Parathyroid adenoma (tissue), 2 donors: ENCODE measurements at regions not wholly inside any gene's neighbourhood (a gene's known extent, or its start where the extent isn't known, plus 50 kb on each side); places are given as distances from the start of the nearest gene placed in this dataset.

Experiments
- H2AFZ ChIP-seq: fragments of 300-600 bp; sonication (generic); one replicate; pipeline ENCODE4 v1.7.0; 2017; ENCODE audit warnings: antibody characterized with exemption, mild to moderate bottlenecking
- H3K27ac ChIP-seq: fragments of 300-600 bp; sonication (generic); one replicate; pipeline ENCODE4 v1.7.0; 2017
- H3K27me3 ChIP-seq: fragments of 300-600 bp; sonication (generic); one replicate; pipeline ENCODE4 v1.7.0; 2017; ENCODE audit warnings: low read length; ENCODE audit not compliant: control insufficient read depth, insufficient read depth
- H3K36me3 ChIP-seq: fragments of 300-600 bp; sonication (generic); one replicate; pipeline ENCODE4 v1.7.0; 2017; ENCODE audit warnings: low read length; ENCODE audit not compliant: control insufficient read depth, insufficient read depth
- H3K4me1 ChIP-seq: fragments of 300-600 bp; sonication (generic); one replicate; pipeline ENCODE4 v1.7.0; 2017; ENCODE audit warnings: control low read depth
- H3K4me2 ChIP-seq: fragments of 300-600 bp; sonication (generic); one replicate; pipeline ENCODE4 v1.7.0; 2017; ENCODE audit warnings: low read length
- H3K4me3 ChIP-seq: fragments of 300-600 bp; sonication (generic); one replicate; pipeline ENCODE4 v1.7.0; 2017; ENCODE audit warnings: low read depth, low read length
- H3K79me2 ChIP-seq: fragments of 300-600 bp; sonication (generic); one replicate; pipeline ENCODE4 v1.7.0; 2017; ENCODE audit warnings: control low read depth
- H3K9ac ChIP-seq: fragments of 300-600 bp; sonication (generic); one replicate; pipeline ENCODE4 v1.7.0; 2017; ENCODE audit warnings: mild to moderate bottlenecking
- H3K9me3 ChIP-seq: fragments of 300-600 bp; sonication (generic); one replicate; pipeline ENCODE4 v1.7.0; 2017; ENCODE audit warnings: low read length; ENCODE audit not compliant: control insufficient read depth
- TF ChIP-seq, protein P1 (sequence below): fragments of 300-600 bp; sonication (generic); IDR thresholded peaks from one replicate; pipeline ENCODE4 v1.7.0; 2017; ENCODE audit warnings: antibody characterized with exemption, mild to moderate bottlenecking
- donor health status: primary hyperparathyroidism.

DNA sequence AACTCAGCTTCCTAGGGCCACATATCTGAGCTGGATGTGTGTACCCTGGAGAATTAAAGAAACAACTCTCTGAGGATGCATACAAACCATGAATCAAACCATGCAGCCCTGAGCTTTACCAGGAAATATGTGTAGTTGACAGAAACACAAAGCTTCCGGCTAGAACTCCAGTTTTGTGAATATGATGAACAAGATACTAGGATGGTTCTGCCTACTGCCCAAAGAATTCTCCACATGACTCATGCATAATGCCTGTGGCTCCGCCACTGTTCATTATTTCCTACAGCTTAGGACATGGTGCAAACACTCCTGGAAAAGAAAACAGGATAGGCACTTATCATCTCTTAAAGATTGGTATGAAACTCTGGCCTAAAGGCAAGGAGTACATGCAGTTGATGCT is 343.4 kb downstream of the DNAH5 start:
- H3K27me3 ChIP-seq, result no peaks in the 10 kb centered on the region
- TF ChIP-seq, protein P1, sequence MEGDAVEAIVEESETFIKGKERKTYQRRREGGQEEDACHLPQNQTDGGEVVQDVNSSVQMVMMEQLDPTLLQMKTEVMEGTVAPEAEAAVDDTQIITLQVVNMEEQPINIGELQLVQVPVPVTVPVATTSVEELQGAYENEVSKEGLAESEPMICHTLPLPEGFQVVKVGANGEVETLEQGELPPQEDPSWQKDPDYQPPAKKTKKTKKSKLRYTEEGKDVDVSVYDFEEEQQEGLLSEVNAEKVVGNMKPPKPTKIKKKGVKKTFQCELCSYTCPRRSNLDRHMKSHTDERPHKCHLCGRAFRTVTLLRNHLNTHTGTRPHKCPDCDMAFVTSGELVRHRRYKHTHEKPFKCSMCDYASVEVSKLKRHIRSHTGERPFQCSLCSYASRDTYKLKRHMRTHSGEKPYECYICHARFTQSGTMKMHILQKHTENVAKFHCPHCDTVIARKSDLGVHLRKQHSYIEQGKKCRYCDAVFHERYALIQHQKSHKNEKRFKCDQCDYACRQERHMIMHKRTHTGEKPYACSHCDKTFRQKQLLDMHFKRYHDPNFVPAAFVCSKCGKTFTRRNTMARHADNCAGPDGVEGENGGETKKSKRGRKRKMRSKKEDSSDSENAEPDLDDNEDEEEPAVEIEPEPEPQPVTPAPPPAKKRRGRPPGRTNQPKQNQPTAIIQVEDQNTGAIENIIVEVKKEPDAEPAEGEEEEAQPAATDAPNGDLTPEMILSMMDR, result no peak
- H3K27ac ChIP-seq, result no peak overlapping the region
- no peak overlapping the region for H3K4me3 ChIP-seq
- H3K9me3 ChIP-seq, result no peaks in the 10 kb centered on the region
- no peaks in the 10 kb centered on the region for H3K4me1 ChIP-seq
- no peaks in the 10 kb centered on the region for H3K79me2 ChIP-seq
- no peak overlapping the region for H3K9ac ChIP-seq
- no peak overlapping the region for H3K4me2 ChIP-seq
- no peaks in the 10 kb centered on the region for H3K36me3 ChIP-seq
- H2AFZ ChIP-seq, result no peak overlapping the region

DNA sequence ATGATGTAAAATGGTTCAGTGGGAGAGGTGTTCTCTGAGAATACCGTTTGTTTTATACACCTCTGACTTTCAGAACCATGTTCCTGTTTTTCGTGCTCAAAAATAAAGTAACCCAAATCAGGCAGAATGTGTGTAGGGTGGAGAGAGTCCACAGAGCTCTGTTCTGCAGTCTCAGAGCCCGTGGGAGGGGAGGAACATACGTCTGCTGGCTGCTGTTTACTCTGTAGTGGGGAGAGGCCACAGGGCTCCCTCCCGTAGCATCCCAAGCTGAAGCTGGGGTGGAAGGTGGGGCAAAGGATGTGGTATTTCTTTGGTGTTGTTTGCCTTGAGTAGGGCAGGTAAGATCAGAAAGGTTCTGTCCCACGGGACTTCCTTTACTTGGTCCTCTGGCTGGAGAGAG is 348.5 kb downstream of the DNAH5 start:
- TF ChIP-seq, protein P1, result no peak
- Histone ChIP-seq H3K9me3 (no peaks in the 10 kb centered on the region), H3K4me1 (no peaks in the 10 kb centered on the region), H3K27ac (no peak overlapping the region), H3K27me3 (no peaks in the 10 kb centered on the region), H3K4me3 (no peak overlapping the region), H3K9ac (no peak overlapping the region), H3K36me3 (no peaks in the 10 kb centered on the region), H3K79me2 (no peaks in the 10 kb centered on the region), H2AFZ (no peak overlapping the region), H3K4me2 (no peak overlapping the region)

DNA sequence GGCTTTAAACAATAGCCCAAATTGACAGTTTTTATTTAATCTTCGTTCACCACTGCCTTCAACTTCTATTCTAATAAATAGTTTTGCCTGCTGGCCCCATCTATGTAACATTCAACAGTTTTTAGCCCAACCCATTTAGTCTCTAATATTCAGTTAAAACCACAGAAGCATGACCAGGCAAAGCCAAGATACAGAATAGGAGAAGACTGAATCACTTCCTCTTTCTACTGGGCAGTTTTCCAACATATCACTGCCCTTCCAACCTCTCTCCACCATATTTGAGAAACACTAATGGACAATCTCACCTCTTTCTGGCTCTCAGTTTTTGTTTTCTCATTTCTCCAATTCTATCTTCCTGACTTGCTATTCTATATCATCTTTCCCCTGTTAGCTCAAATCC is 352.9 kb downstream of the DNAH5 start:
- Histone ChIP-seq H3K4me1 (no peaks in the 10 kb centered on the region), H3K9me3 (no peaks in the 10 kb centered on the region), H3K27ac (no peak overlapping the region), H3K79me2 (no peaks in the 10 kb centered on the region), H3K9ac (no peak overlapping the region), H3K36me3 (no peaks in the 10 kb centered on the region), H3K4me3 (no peak overlapping the region), H2AFZ (no peak overlapping the region), H3K27me3 (no peaks in the 10 kb centered on the region), H3K4me2 (no peak overlapping the region)
- TF ChIP-seq, protein P1, result no peak

DNA sequence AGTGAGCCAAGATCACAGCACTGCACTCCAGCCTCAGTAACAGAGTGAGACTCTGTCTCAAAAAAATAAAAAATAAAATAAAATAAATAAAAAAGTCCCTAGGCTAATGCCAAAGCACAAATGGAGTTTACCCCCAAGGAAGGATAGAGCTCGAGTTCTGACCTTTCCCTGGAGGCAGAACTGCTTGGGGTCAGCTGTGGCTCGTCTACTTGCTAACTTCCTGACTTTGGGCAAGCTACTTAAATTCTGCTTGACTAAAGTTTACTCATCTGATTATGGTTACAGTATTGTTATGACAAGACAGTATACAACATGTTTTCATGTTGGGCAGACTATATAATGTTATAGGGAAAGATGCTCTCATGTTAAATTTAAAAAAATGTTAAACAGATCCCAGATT is 359.2 kb downstream of the DNAH5 start:
- H3K27me3 ChIP-seq, result no peaks in the 10 kb centered on the region
- H3K9me3 ChIP-seq, result no peaks in the 10 kb centered on the region
- H3K4me3 ChIP-seq, result no peak overlapping the region
- H2AFZ ChIP-seq, result no peak overlapping the region
- TF ChIP-seq, protein P1, result no peak
- no peaks in the 10 kb centered on the region for H3K4me1 ChIP-seq
- H3K36me3 ChIP-seq, result no peaks in the 10 kb centered on the region
- no peak overlapping the region for H3K9ac ChIP-seq
- H3K27ac ChIP-seq, result no peak overlapping the region
- no peak overlapping the region for H3K4me2 ChIP-seq
- H3K79me2 ChIP-seq, result no peaks in the 10 kb centered on the region

DNA sequence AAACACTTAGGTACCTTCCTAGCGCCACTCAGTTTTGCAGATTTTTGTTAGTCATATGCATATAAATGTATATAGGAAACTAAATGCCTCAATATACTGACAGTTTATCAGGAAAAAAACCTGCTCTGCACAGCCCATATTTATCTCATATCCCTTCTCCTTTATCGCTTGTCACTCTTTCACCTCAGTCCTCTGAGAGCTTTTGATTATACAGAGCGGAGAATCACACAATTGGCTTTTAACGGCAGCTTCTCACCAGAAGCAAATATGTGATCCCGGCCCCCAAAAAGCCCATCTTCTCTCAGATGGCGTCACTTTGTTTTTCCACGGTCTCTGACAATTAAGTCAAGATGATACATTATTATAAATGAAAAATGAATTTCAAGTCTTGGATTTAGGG is 362.6 kb downstream of the DNAH5 start:
- no peaks in the 10 kb centered on the region for H3K36me3 ChIP-seq
- H3K9me3 ChIP-seq, result no peaks in the 10 kb centered on the region
- H3K4me2 ChIP-seq, result no peak overlapping the region
- H3K4me3 ChIP-seq, result no peak overlapping the region
- H3K9ac ChIP-seq, result no peak overlapping the region
- no peaks in the 10 kb centered on the region for H3K27me3 ChIP-seq
- H3K27ac ChIP-seq, result no peak overlapping the region
- H2AFZ ChIP-seq, result no peak overlapping the region
- H3K79me2 ChIP-seq, result no peaks in the 10 kb centered on the region
- no peaks in the 10 kb centered on the region for H3K4me1 ChIP-seq
- TF ChIP-seq, protein P1, result no peak
